ENCODE measurements at regions not wholly inside any gene's neighbourhood (a gene's known extent, or its start where the extent isn't known, plus 50 kb on each side); places are given as distances from the start of the nearest gene placed in this dataset.

- Histone ChIP-seq H3K27me3 (ENCODE audit: control insufficient read depth in 1 of 2, insufficient read depth in 2 of 2, low read length in 2 of 2) (no peaks in the 10 kb centered on the region), H3K4me3 (ENCODE audit: low read length in 2 of 2) (no peak overlapping the region), H3K9me3 (ENCODE audit: control insufficient read depth in 2 of 2, low read length in 2 of 2) (no peaks in the 10 kb centered on the region), H3K9ac (ENCODE audit: low read length in 2 of 2) (no peak overlapping the region), H3K27ac (ENCODE audit: low read length) (no peak overlapping the region), H3K4me1 (ENCODE audit: control insufficient read depth, insufficient read depth, low read length) (no peaks in the 10 kb centered on the region), H3K36me3 (ENCODE audit: control insufficient read depth in 2 of 2, insufficient read depth in 2 of 2, low read length in 2 of 2) (no peaks in the 10 kb centered on the region)
Observed at GRCh38 chr15:29631076-29632070, 190.9 kb downstream of the TJP1 start.

- Histone ChIP-seq H3K27me3 (ENCODE audit: control insufficient read depth in 1 of 2, insufficient read depth in 2 of 2, low read length in 2 of 2) (no peaks in the 10 kb centered on the region), H3K4me3 (ENCODE audit: low read length in 2 of 2) (no peak overlapping the region), H3K36me3 (ENCODE audit: control insufficient read depth in 2 of 2, insufficient read depth in 2 of 2, low read length in 2 of 2) (no peaks in the 10 kb centered on the region), H3K4me1 (ENCODE audit: control insufficient read depth, insufficient read depth, low read length) (no peaks in the 10 kb centered on the region), H3K9me3 (ENCODE audit: control insufficient read depth in 2 of 2, low read length in 2 of 2) (no peaks in the 10 kb centered on the region), H3K27ac (ENCODE audit: low read length) (no peak overlapping the region), H3K9ac (ENCODE audit: low read length in 2 of 2) (no peak overlapping the region)
Observed at GRCh38 chr15:29624271-29624670, 198.0 kb downstream of the TJP1 start.

GRCh38 chr15:29623116-29623639, 199.1 kb downstream of the TJP1 start:
- no peak overlapping the region for H3K27ac ChIP-seq (ENCODE audit: low read length)
- no peaks in the 10 kb centered on the region for H3K4me1 ChIP-seq (ENCODE audit: control insufficient read depth, insufficient read depth, low read length)
- no peaks in the 10 kb centered on the region for H3K27me3 ChIP-seq (ENCODE audit: control insufficient read depth in 1 of 2, insufficient read depth in 2 of 2, low read length in 2 of 2)
- no peaks in the 10 kb centered on the region for H3K36me3 ChIP-seq (ENCODE audit: control insufficient read depth in 2 of 2, insufficient read depth in 2 of 2, low read length in 2 of 2)
- no peaks in the 10 kb centered on the region for H3K9me3 ChIP-seq (ENCODE audit: control insufficient read depth in 2 of 2, low read length in 2 of 2)
- no peak overlapping the region for H3K9ac ChIP-seq (ENCODE audit: low read length in 2 of 2)
- H3K4me3 ChIP-seq (ENCODE audit: low read length in 2 of 2): no peak overlapping the region

- Histone ChIP-seq H3K27me3 (ENCODE audit: control insufficient read depth in 1 of 2, insufficient read depth in 2 of 2, low read length in 2 of 2) (no peaks in the 10 kb centered on the region), H3K9ac (ENCODE audit: low read length in 2 of 2) (no peak overlapping the region), H3K4me1 (ENCODE audit: control insufficient read depth, insufficient read depth, low read length) (no peaks in the 10 kb centered on the region), H3K4me3 (ENCODE audit: low read length in 2 of 2) (no peak overlapping the region), H3K36me3 (ENCODE audit: control insufficient read depth in 2 of 2, insufficient read depth in 2 of 2, low read length in 2 of 2) (no peaks in the 10 kb centered on the region), H3K9me3 (ENCODE audit: control insufficient read depth in 2 of 2, low read length in 2 of 2) (no peaks in the 10 kb centered on the region), H3K27ac (ENCODE audit: low read length) (no peak overlapping the region)
Observed at GRCh38 chr15:29622637-29623036, 199.6 kb downstream of the TJP1 start.

- Histone ChIP-seq H3K4me3 (ENCODE audit: low read length in 2 of 2) (no peak overlapping the region), H3K4me1 (ENCODE audit: control insufficient read depth, insufficient read depth, low read length) (no peaks in the 10 kb centered on the region), H3K9ac (ENCODE audit: low read length in 2 of 2) (no peak overlapping the region), H3K27ac (ENCODE audit: low read length) (no peak overlapping the region), H3K9me3 (ENCODE audit: control insufficient read depth in 2 of 2, low read length in 2 of 2) (no peaks in the 10 kb centered on the region), H3K36me3 (ENCODE audit: control insufficient read depth in 2 of 2, insufficient read depth in 2 of 2, low read length in 2 of 2) (no peaks in the 10 kb centered on the region), H3K27me3 (ENCODE audit: control insufficient read depth in 1 of 2, insufficient read depth in 2 of 2, low read length in 2 of 2) (no peaks in the 10 kb centered on the region)
Observed at GRCh38 chr15:29621616-29622015, 200.7 kb downstream of the TJP1 start.

- Histone ChIP-seq H3K9ac (ENCODE audit: low read length in 2 of 2) (no peak overlapping the region), H3K27ac (ENCODE audit: low read length) (no peak overlapping the region)
Observed at GRCh38 chr15:29618586-29618985, 203.7 kb downstream of the TJP1 start.

GRCh38 chr15:29616512-29616911, 205.8 kb downstream of the TJP1 start:
- Histone ChIP-seq H3K4me1 (ENCODE audit: control insufficient read depth, insufficient read depth, low read length) (no peaks in the 10 kb centered on the region), H3K9ac (ENCODE audit: low read length in 2 of 2) (no peak overlapping the region), H3K27me3 (ENCODE audit: control insufficient read depth in 1 of 2, insufficient read depth in 2 of 2, low read length in 2 of 2) (peaks cover 0 to 3% of the 10 kb centered on the region in 2 donors), H3K36me3 (ENCODE audit: control insufficient read depth in 2 of 2, insufficient read depth in 2 of 2, low read length in 2 of 2) (no peaks in the 10 kb centered on the region), H3K9me3 (ENCODE audit: control insufficient read depth in 2 of 2, low read length in 2 of 2) (no peaks in the 10 kb centered on the region), H3K27ac (ENCODE audit: low read length) (no peak overlapping the region), H3K4me3 (ENCODE audit: low read length in 2 of 2) (no peak overlapping the region)

More at GRCh38 chr15:29618586-29618985, 203.7 kb downstream of the TJP1 start:
- Histone ChIP-seq H3K36me3 (ENCODE audit: control insufficient read depth in 2 of 2, insufficient read depth in 2 of 2, low read length in 2 of 2) (no peaks in the 10 kb centered on the region), H3K4me3 (ENCODE audit: low read length in 2 of 2) (no peak overlapping the region), H3K4me1 (ENCODE audit: control insufficient read depth, insufficient read depth, low read length) (no peaks in the 10 kb centered on the region), H3K9me3 (ENCODE audit: control insufficient read depth in 2 of 2, low read length in 2 of 2) (no peaks in the 10 kb centered on the region), H3K27me3 (ENCODE audit: control insufficient read depth in 1 of 2, insufficient read depth in 2 of 2, low read length in 2 of 2) (peaks cover 0 to 3% of the 10 kb centered on the region in 2 donors)

- Histone ChIP-seq H3K4me1 (ENCODE audit: control insufficient read depth, insufficient read depth, low read length) (no peaks in the 10 kb centered on the region), H3K27ac (ENCODE audit: low read length) (no peak overlapping the region), H3K36me3 (ENCODE audit: control insufficient read depth in 2 of 2, insufficient read depth in 2 of 2, low read length in 2 of 2) (no peaks in the 10 kb centered on the region), H3K4me3 (ENCODE audit: low read length in 2 of 2) (no peak overlapping the region), H3K9ac (ENCODE audit: low read length in 2 of 2) (no peak overlapping the region), H3K9me3 (ENCODE audit: control insufficient read depth in 2 of 2, low read length in 2 of 2) (no peaks in the 10 kb centered on the region), H3K27me3 (ENCODE audit: control insufficient read depth in 1 of 2, insufficient read depth in 2 of 2, low read length in 2 of 2) (peaks cover 0 to 3% of the 10 kb centered on the region in 2 donors)
Observed at GRCh38 chr15:29615791-29616190, 206.5 kb downstream of the TJP1 start.

GRCh38 chr15:29613951-29614382, 208.3 kb downstream of the TJP1 start:
- Histone ChIP-seq H3K27ac (ENCODE audit: low read length) (no peak overlapping the region), H3K27me3 (ENCODE audit: control insufficient read depth in 1 of 2, insufficient read depth in 2 of 2, low read length in 2 of 2) (peaks cover 0 to 3% of the 10 kb centered on the region in 2 donors), H3K4me3 (ENCODE audit: low read length in 2 of 2) (no peak overlapping the region), H3K9me3 (ENCODE audit: control insufficient read depth in 2 of 2, low read length in 2 of 2) (no peaks in the 10 kb centered on the region), H3K4me1 (ENCODE audit: control insufficient read depth, insufficient read depth, low read length) (no peaks in the 10 kb centered on the region), H3K9ac (ENCODE audit: low read length in 2 of 2) (no peak overlapping the region), H3K36me3 (ENCODE audit: control insufficient read depth in 2 of 2, insufficient read depth in 2 of 2, low read length in 2 of 2) (no peaks in the 10 kb centered on the region)

GRCh38 chr15:29612701-29613100, 209.6 kb downstream of the TJP1 start:
- Histone ChIP-seq H3K36me3 (ENCODE audit: control insufficient read depth in 2 of 2, insufficient read depth in 2 of 2, low read length in 2 of 2) (no peaks in the 10 kb centered on the region), H3K9ac (ENCODE audit: low read length in 2 of 2) (no peak overlapping the region), H3K27me3 (ENCODE audit: control insufficient read depth in 1 of 2, insufficient read depth in 2 of 2, low read length in 2 of 2) (peaks cover 0 to 3% of the 10 kb centered on the region in 2 donors), H3K9me3 (ENCODE audit: control insufficient read depth in 2 of 2, low read length in 2 of 2) (no peaks in the 10 kb centered on the region), H3K4me1 (ENCODE audit: control insufficient read depth, insufficient read depth, low read length) (no peaks in the 10 kb centered on the region), H3K27ac (ENCODE audit: low read length) (no peak overlapping the region), H3K4me3 (ENCODE audit: low read length in 2 of 2) (no peak overlapping the region)

- no peaks in the 10 kb centered on the region for H3K36me3 ChIP-seq (ENCODE audit: control insufficient read depth in 2 of 2, insufficient read depth in 2 of 2, low read length in 2 of 2)
Observed at GRCh38 chr15:29612096-29612495, 210.2 kb downstream of the TJP1 start.

More at GRCh38 chr15:29612096-29612495, 210.2 kb downstream of the TJP1 start:
- Histone ChIP-seq H3K9me3 (ENCODE audit: control insufficient read depth in 2 of 2, low read length in 2 of 2) (no peaks in the 10 kb centered on the region), H3K4me3 (ENCODE audit: low read length in 2 of 2) (no peak overlapping the region), H3K27me3 (ENCODE audit: control insufficient read depth in 1 of 2, insufficient read depth in 2 of 2, low read length in 2 of 2) (peaks cover 0 to 3% of the 10 kb centered on the region in 2 donors), H3K9ac (ENCODE audit: low read length in 2 of 2) (no peak overlapping the region), H3K27ac (ENCODE audit: low read length) (no peak overlapping the region), H3K4me1 (ENCODE audit: control insufficient read depth, insufficient read depth, low read length) (no peaks in the 10 kb centered on the region)
